ENCODE measurements at regions not wholly inside any gene's neighbourhood (a gene's known extent, or its start where the extent isn't known, plus 50 kb on each side); places are given as distances from the start of the nearest gene placed in this dataset.

- H3K27me3 Mint-ChIP-seq (ENCODE audit: insufficient read depth): peaks cover 18% of the 10 kb centered on the region
- no peak overlapping the region for H3K4me3 ChIP-seq (ENCODE audit: low read length)
- no peak overlapping the region for H3K27ac ChIP-seq (ENCODE audit: low read depth, low read length)
- TF ChIP-seq, protein P1, sequence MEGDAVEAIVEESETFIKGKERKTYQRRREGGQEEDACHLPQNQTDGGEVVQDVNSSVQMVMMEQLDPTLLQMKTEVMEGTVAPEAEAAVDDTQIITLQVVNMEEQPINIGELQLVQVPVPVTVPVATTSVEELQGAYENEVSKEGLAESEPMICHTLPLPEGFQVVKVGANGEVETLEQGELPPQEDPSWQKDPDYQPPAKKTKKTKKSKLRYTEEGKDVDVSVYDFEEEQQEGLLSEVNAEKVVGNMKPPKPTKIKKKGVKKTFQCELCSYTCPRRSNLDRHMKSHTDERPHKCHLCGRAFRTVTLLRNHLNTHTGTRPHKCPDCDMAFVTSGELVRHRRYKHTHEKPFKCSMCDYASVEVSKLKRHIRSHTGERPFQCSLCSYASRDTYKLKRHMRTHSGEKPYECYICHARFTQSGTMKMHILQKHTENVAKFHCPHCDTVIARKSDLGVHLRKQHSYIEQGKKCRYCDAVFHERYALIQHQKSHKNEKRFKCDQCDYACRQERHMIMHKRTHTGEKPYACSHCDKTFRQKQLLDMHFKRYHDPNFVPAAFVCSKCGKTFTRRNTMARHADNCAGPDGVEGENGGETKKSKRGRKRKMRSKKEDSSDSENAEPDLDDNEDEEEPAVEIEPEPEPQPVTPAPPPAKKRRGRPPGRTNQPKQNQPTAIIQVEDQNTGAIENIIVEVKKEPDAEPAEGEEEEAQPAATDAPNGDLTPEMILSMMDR (conservative IDR thresholded peaks at IDR 0.05): no peak
- no peak overlapping the region for H3K27ac Mint-ChIP-seq
- H3K4me1 ChIP-seq (ENCODE audit: control insufficient read depth, insufficient read depth, low read length): no peaks in the 10 kb centered on the region
- peaks cover 12% of the 10 kb centered on the region for H3K36me3 Mint-ChIP-seq (ENCODE audit: low read depth)
- peaks cover 68% of the 10 kb centered on the region for H3K27me3 ChIP-seq (ENCODE audit: control insufficient read depth, insufficient read depth, low read length, poor library complexity, severe bottlenecking)
- peaks cover 14% of the 10 kb centered on the region for H3K9me3 Mint-ChIP-seq
- no peaks in the 10 kb centered on the region for H3K4me1 Mint-ChIP-seq
- no peak overlapping the region for H3K9ac ChIP-seq (ENCODE audit: extremely low read depth, low read length, poor library complexity, severe bottlenecking)
- H3K9me3 ChIP-seq (ENCODE audit: control insufficient read depth, low read length): no peaks in the 10 kb centered on the region
- DNase-seq: no peak
- H3K36me3 ChIP-seq (ENCODE audit: control insufficient read depth, insufficient read depth, low read length): no peaks in the 10 kb centered on the region
- H3K4me3 Mint-ChIP-seq: no peak overlapping the region
Observed at GRCh38 chr17:6924208-6924607, 71.6 kb upstream of the ALOX12 start.

DNA sequence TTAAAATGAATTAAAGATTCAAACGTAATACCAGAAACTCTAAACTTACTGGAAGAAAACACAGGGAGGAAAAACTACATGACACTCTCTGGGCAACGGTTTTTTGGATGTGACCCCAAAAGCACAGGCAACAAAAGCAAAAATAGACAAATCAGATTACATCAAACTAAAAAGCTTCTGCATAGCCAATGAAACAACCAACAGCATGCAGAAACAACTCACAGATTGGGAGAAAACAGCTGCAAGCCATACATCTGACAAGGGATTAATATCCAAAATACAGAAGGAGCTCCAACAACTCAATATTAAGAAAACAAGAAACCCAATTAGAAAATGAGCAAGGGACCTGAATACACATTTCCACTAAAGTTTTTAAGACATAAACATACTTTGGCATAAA lies 69.2 kb upstream of the ALOX12 start:
- DNase-seq: no peak
- no peak overlapping the region for H3K4me3 Mint-ChIP-seq
- H3K4me1 ChIP-seq (ENCODE audit: control insufficient read depth, insufficient read depth, low read length): no peaks in the 10 kb centered on the region
- H3K27ac Mint-ChIP-seq: no peak overlapping the region
- peaks cover 67% of the 10 kb centered on the region for H3K27me3 ChIP-seq (ENCODE audit: control insufficient read depth, insufficient read depth, low read length, poor library complexity, severe bottlenecking)
- H3K4me1 Mint-ChIP-seq: no peaks in the 10 kb centered on the region
- 40 to 77% methylated on average over 1 to 2 of the region's 2 CpGs for WGBS, 2 experiments (ENCODE audit: insufficient coverage in 1 of 2, insufficient read length in 1 of 2)
- H3K36me3 Mint-ChIP-seq (ENCODE audit: low read depth): peaks cover 12% of the 10 kb centered on the region
- peaks cover 22% of the 10 kb centered on the region for H3K27me3 Mint-ChIP-seq (ENCODE audit: insufficient read depth)
- H3K9me3 ChIP-seq (ENCODE audit: control insufficient read depth, low read length): no peaks in the 10 kb centered on the region
- H3K9me3 Mint-ChIP-seq: peaks cover 14% of the 10 kb centered on the region
- H3K36me3 ChIP-seq (ENCODE audit: control insufficient read depth, insufficient read depth, low read length): no peaks in the 10 kb centered on the region
- H3K4me3 ChIP-seq (ENCODE audit: low read length): no peak overlapping the region
- no peak overlapping the region for H3K9ac ChIP-seq (ENCODE audit: extremely low read depth, low read length, poor library complexity, severe bottlenecking)
- TF ChIP-seq, protein P1 (conservative IDR thresholded peaks at IDR 0.05): no peak
- no peak overlapping the region for H3K27ac ChIP-seq (ENCODE audit: low read depth, low read length)

DNA sequence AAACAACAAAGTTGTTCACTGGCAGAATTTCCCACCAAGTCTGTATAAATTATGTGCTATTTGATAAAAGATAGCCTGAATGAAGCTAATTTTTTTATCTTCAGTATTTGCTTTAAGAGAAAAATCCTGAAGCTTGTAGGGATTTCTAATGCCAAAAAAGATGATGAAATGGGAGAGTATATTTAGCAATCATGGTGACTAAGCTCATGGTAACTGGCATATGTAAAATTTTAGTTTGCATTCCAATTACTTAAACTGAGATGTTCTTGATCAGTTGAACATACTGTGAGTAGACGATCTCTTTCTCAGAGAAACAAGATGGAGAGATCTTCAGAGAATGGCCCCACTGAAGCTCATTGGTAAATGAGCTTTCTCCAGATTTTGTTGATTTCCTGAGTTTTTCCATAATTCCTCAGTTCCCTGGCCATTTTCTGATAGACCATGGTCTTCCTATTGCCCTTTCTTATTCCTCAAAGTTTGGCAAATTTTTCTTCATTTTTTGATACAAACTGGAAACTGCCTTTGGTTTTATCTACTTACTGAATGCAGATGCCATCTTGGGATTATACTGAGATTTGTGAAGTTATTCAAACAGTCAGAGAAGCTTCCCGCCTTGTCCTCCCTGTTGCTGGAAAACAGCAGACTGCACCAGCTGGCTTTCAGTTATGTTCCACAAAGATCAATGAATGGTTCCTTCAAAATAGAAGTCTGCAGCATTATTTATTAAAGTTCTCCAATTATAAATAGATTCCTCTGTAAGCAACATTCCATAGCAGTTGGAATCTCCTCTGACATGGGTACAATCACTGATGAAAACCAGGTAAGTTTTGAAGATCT lies 68.3 kb upstream of the ALOX12 start:
- 82 to 96% methylated on average over 2 of the region's 2 CpGs for WGBS, 2 experiments (ENCODE audit: insufficient coverage in 1 of 2, insufficient read length in 1 of 2)
- Histone ChIP-seq H3K4me1 (ENCODE audit: control insufficient read depth, insufficient read depth, low read length) (no peaks in the 10 kb centered on the region), H3K4me3 (ENCODE audit: low read length) (no peak overlapping the region), H3K9ac (ENCODE audit: extremely low read depth, low read length, poor library complexity, severe bottlenecking) (no peak overlapping the region), H3K36me3 (ENCODE audit: control insufficient read depth, insufficient read depth, low read length) (no peaks in the 10 kb centered on the region), H3K27me3 (ENCODE audit: control insufficient read depth, insufficient read depth, low read length, poor library complexity, severe bottlenecking) (peaks cover 61% of the 10 kb centered on the region), H3K27ac (ENCODE audit: low read depth, low read length) (no peak overlapping the region), H3K9me3 (ENCODE audit: control insufficient read depth, low read length) (no peaks in the 10 kb centered on the region)
- H3K36me3 Mint-ChIP-seq (ENCODE audit: low read depth): peaks cover 12% of the 10 kb centered on the region
- H3K9me3 Mint-ChIP-seq: peaks cover 17% of the 10 kb centered on the region
- DNase-seq: no peak
- peaks cover 22% of the 10 kb centered on the region for H3K27me3 Mint-ChIP-seq (ENCODE audit: insufficient read depth)
- TF ChIP-seq, protein P1 (conservative IDR thresholded peaks at IDR 0.05): no peak
- no peak overlapping the region for H3K4me3 Mint-ChIP-seq
- no peaks in the 10 kb centered on the region for H3K4me1 Mint-ChIP-seq
- H3K27ac Mint-ChIP-seq: no peak overlapping the region

Data from endodermal cell (in vitro differentiated cells).